Activated naive CD4-positive, alpha-beta T cell treated with anti-CD3 and anti-CD28 coated beads for 36 hours (primary cell): ENCODE measurements at regions not wholly inside any gene's neighbourhood (a gene's known extent, or its start where the extent isn't known, plus 50 kb on each side); places are given as distances from the start of the nearest gene placed in this dataset.

ENCODE experiments used
- CTCF ChIA-PET: fragments of 350-600 bp; sonication (Branson Sonifier 250); formaldehyde crosslinking; loops from one replicate; lab custom pipeline; 2021; ENCODE audit warnings: antibody characterized with exemption; lab: Charles Lee
- DNase-seq: peaks from one replicate; pipeline ENCODE4 v3.0.0-alpha.2; 2020
- H3K27ac Mint-ChIP-seq: one replicate; pipeline ENCODE4 v1.8.0; 2021; ENCODE audit warnings: mild to moderate bottlenecking, mixed read lengths
- H3K27me3 Mint-ChIP-seq: one replicate; pipeline ENCODE4 v1.8.0; 2021; ENCODE audit warnings: low read depth, mixed read lengths
- H3K36me3 Mint-ChIP-seq: one replicate; pipeline ENCODE4 v1.8.0; 2021; ENCODE audit warnings: low read depth, mixed read lengths
- H3K4me1 Mint-ChIP-seq: one replicate; pipeline ENCODE4 v1.8.0; 2021; ENCODE audit warnings: low read depth, mixed read lengths
- H3K4me3 Mint-ChIP-seq: one replicate; pipeline ENCODE4 v1.8.0; 2021; ENCODE audit warnings: mild to moderate bottlenecking, moderate library complexity, mixed read lengths
- H3K9me3 Mint-ChIP-seq: one replicate; pipeline ENCODE4 v1.8.0; 2021; ENCODE audit warnings: mixed read lengths
- intact Hi-C: fragments of 100-400 bp; cut with micrococcal nuclease; formaldehyde crosslinking; loops from one replicate; pipeline ENCODE4 v1.15.1; 2023

GRCh38 chr5:3417376-3417943 is 178.2 kb upstream of the IRX1 start:
- Mint-ChIP-seq H3K4me3 (no peak overlapping the region), H3K27me3 (no peaks in the 10 kb centered on the region), H3K9me3 (peaks cover 3% of the 10 kb centered on the region), H3K4me1 (no peaks in the 10 kb centered on the region), H3K27ac (no peak overlapping the region), H3K36me3 (no peaks in the 10 kb centered on the region)
- intact Hi-C loops, result no loop called here
- CTCF ChIA-PET, result no interaction called here
- no peak for DNase-seq

- H3K4me1 Mint-ChIP-seq, result peaks cover 6% of the 10 kb centered on the region
- intact Hi-C loops, result no loop called here
- peaks cover 11% of the 10 kb centered on the region for H3K9me3 Mint-ChIP-seq
- peaks cover 1% of the 10 kb centered on the region for H3K36me3 Mint-ChIP-seq
- CTCF ChIA-PET, result no interaction called here
- no peak overlapping the region for H3K4me3 Mint-ChIP-seq
- H3K27me3 Mint-ChIP-seq, result no peaks in the 10 kb centered on the region
- DNase-seq, result no peak
- H3K27ac Mint-ChIP-seq, result no peak overlapping the region
These were observed 181.3 kb upstream of the IRX1 start for GRCh38 chr5:3414371-3414770.

GRCh38 chr5:3412146-3412545 is 183.5 kb upstream of the IRX1 start:
- CTCF ChIA-PET, result no interaction called here
- no peak overlapping the region for H3K4me3 Mint-ChIP-seq
- no peak overlapping the region for H3K27ac Mint-ChIP-seq
- peaks cover 13% of the 10 kb centered on the region for H3K9me3 Mint-ChIP-seq
- DNase-seq, result no peak
- no peaks in the 10 kb centered on the region for H3K27me3 Mint-ChIP-seq
- intact Hi-C loops, result no loop called here
- H3K4me1 Mint-ChIP-seq, result peaks cover 6% of the 10 kb centered on the region
- H3K36me3 Mint-ChIP-seq, result peaks cover 1% of the 10 kb centered on the region

- H3K36me3 Mint-ChIP-seq, result peaks cover 1% of the 10 kb centered on the region
- intact Hi-C loops, result no loop called here
- CTCF ChIA-PET, result interaction anchor here (0.7 kb wide), 1 partner anchor 930 kb away, joined by 4 read pairs; no protein-coding TSS in a partner anchor
These were observed 184.3 kb upstream of the IRX1 start for GRCh38 chr5:3411363-3411762.

GRCh38 chr5:3401635-3402034 is 194.0 kb upstream of the IRX1 start:
- DNase-seq, result no peak
- Mint-ChIP-seq H3K27me3 (no peaks in the 10 kb centered on the region), H3K9me3 (peaks cover 18% of the 10 kb centered on the region), H3K36me3 (no peaks in the 10 kb centered on the region), H3K27ac (no peak overlapping the region), H3K4me3 (no peak overlapping the region), H3K4me1 (no peaks in the 10 kb centered on the region)
- intact Hi-C loops, result no loop called here
- CTCF ChIA-PET, result no interaction called here

More at GRCh38 chr5:3411363-3411762, 184.3 kb upstream of the IRX1 start:
- Mint-ChIP-seq H3K9me3 (peaks cover 17% of the 10 kb centered on the region), H3K4me3 (no peak overlapping the region), H3K27ac (no peak overlapping the region), H3K4me1 (peaks cover 6% of the 10 kb centered on the region), H3K27me3 (no peaks in the 10 kb centered on the region)
- no peak for DNase-seq

- Mint-ChIP-seq H3K4me3 (no peak overlapping the region), H3K27me3 (no peaks in the 10 kb centered on the region), H3K36me3 (no peaks in the 10 kb centered on the region), H3K4me1 (no peaks in the 10 kb centered on the region), H3K27ac (no peak overlapping the region), H3K9me3 (peaks cover 14% of the 10 kb centered on the region)
- CTCF ChIA-PET, result no interaction called here
- intact Hi-C loops, result no loop called here
- no peak for DNase-seq
These were observed 195.0 kb upstream of the IRX1 start for GRCh38 chr5:3400659-3401058.

GRCh38 chr5:3394891-3395599 is 200.6 kb upstream of the IRX1 start:
- Mint-ChIP-seq H3K4me3 (no peak overlapping the region), H3K27me3 (no peaks in the 10 kb centered on the region), H3K27ac (no peak overlapping the region), H3K4me1 (no peaks in the 10 kb centered on the region), H3K9me3 (peaks cover 11% of the 10 kb centered on the region), H3K36me3 (no peaks in the 10 kb centered on the region)
- intact Hi-C loops, result no loop called here
- no peak for DNase-seq
- CTCF ChIA-PET, result no interaction called here

GRCh38 chr5:3393920-3394597 is 201.6 kb upstream of the IRX1 start:
- peaks cover 3% of the 10 kb centered on the region for H3K9me3 Mint-ChIP-seq
- no peak overlapping the region for H3K27ac Mint-ChIP-seq
- H3K36me3 Mint-ChIP-seq, result no peaks in the 10 kb centered on the region
- no peak for DNase-seq
- H3K4me1 Mint-ChIP-seq, result no peaks in the 10 kb centered on the region
- no peaks in the 10 kb centered on the region for H3K27me3 Mint-ChIP-seq
- intact Hi-C loops, result no loop called here
- CTCF ChIA-PET, result no interaction called here
- H3K4me3 Mint-ChIP-seq, result no peak overlapping the region

GRCh38 chr5:3393122-3393919 is 202.3 kb upstream of the IRX1 start:
- H3K4me3 Mint-ChIP-seq, result no peak overlapping the region
- no peaks in the 10 kb centered on the region for H3K4me1 Mint-ChIP-seq
- H3K36me3 Mint-ChIP-seq, result no peaks in the 10 kb centered on the region
- no peak for DNase-seq
- intact Hi-C loops, result no loop called here
- H3K27ac Mint-ChIP-seq, result no peak overlapping the region
- H3K27me3 Mint-ChIP-seq, result no peaks in the 10 kb centered on the region
- H3K9me3 Mint-ChIP-seq, result peaks cover 1% of the 10 kb centered on the region
- CTCF ChIA-PET, result no interaction called here

- no peaks in the 10 kb centered on the region for H3K36me3 Mint-ChIP-seq
- intact Hi-C loops, result no loop called here
- no peaks in the 10 kb centered on the region for H3K4me1 Mint-ChIP-seq
- DNase-seq, result no peak
- no peak overlapping the region for H3K4me3 Mint-ChIP-seq
- H3K27me3 Mint-ChIP-seq, result no peaks in the 10 kb centered on the region
- H3K9me3 Mint-ChIP-seq, result peaks cover 1% of the 10 kb centered on the region
- H3K27ac Mint-ChIP-seq, result no peak overlapping the region
- CTCF ChIA-PET, result no interaction called here
These were observed 203.2 kb upstream of the IRX1 start for GRCh38 chr5:3392306-3392939.

- Mint-ChIP-seq H3K4me3 (no peak overlapping the region), H3K9me3 (peaks cover 1% of the 10 kb centered on the region), H3K36me3 (no peaks in the 10 kb centered on the region), H3K4me1 (no peaks in the 10 kb centered on the region), H3K27me3 (no peaks in the 10 kb centered on the region), H3K27ac (no peak overlapping the region)
- no peak for DNase-seq
- CTCF ChIA-PET, result no interaction called here
- intact Hi-C loops, result no loop called here
These were observed 204.4 kb upstream of the IRX1 start for GRCh38 chr5:3391210-3391609.

GRCh38 chr5:3389471-3390026 is 206.1 kb upstream of the IRX1 start:
- no peaks in the 10 kb centered on the region for H3K27me3 Mint-ChIP-seq
- no peaks in the 10 kb centered on the region for H3K36me3 Mint-ChIP-seq
- no peaks in the 10 kb centered on the region for H3K4me1 Mint-ChIP-seq
- CTCF ChIA-PET, result no interaction called here
- H3K9me3 Mint-ChIP-seq, result peaks cover 1% of the 10 kb centered on the region
- no peak overlapping the region for H3K27ac Mint-ChIP-seq
- intact Hi-C loops, result no loop called here
- DNase-seq, result no peak
- no peak overlapping the region for H3K4me3 Mint-ChIP-seq
